ENCODE measurements at regions not wholly inside any gene's neighbourhood (a gene's known extent, or its start where the extent isn't known, plus 50 kb on each side); places are given as distances from the start of the nearest gene placed in this dataset.
"Not testable (repeated sequence)": the region's sequence is repeated elsewhere in the genome, so short reads cannot be mapped to it uniquely, and the experiment has no call there.

GRCh38 chr5:82436291-82436690 lies 158.1 kb upstream of the RPS23 start:
- H3K36me3 ChIP-seq, result no peaks in the 10 kb centered on the region
- 37 to 83% (median 65%) methylated on average over 2 of the region's 2 CpGs for WGBS, 5 donors
- H3K27ac ChIP-seq, result no peak overlapping the region
- no peaks in the 10 kb centered on the region for H3K27me3 ChIP-seq (replicated peaks in 1 of 7)
- intact Hi-C loops (cut with DNase I; ENCODE audit: low total_unique reads), result no loop called here
- no peak for TF ChIP-seq POLR2A (IDR thresholded peaks at IDR 0.05)
- no peak for TF ChIP-seq CTCF (IDR thresholded peaks at IDR 0.05 in 8 of 11, conservative IDR thresholded peaks at IDR 0.05 in 3 of 11)
- TF ChIP-seq POLR2AphosphoS5 (IDR thresholded peaks at IDR 0.05), result no peak
- H3K9me3 ChIP-seq, result no peaks in the 10 kb centered on the region
- H3K4me1 ChIP-seq, result no peaks in the 10 kb centered on the region
- no peak overlapping the region for H3K4me3 ChIP-seq
- no peak for DNase-seq

- H3K9me3 ChIP-seq; H3K27me3 ChIP-seq (replicated peaks in 1 of 7); H3K4me1 ChIP-seq; H3K4me3 ChIP-seq; H3K36me3 ChIP-seq; DNase-seq; H3K27ac ChIP-seq; intact Hi-C loops (cut with DNase I; ENCODE audit: low total_unique reads): not testable (repeated sequence)
- WGBS, 5 donors, result 85 to 94% (median 90%) methylated on average over 25 to 31 of the region's 35 CpGs
Measured at GRCh38 chr5:82434696-82435660, 156.8 kb upstream of the RPS23 start.

GRCh38 chr5:82426464-82427154 lies 148.5 kb upstream of the RPS23 start:
- TF ChIP-seq CTCF (IDR thresholded peaks at IDR 0.05 in 8 of 11, conservative IDR thresholded peaks at IDR 0.05 in 3 of 11) (no peak), POLR2AphosphoS5 (IDR thresholded peaks at IDR 0.05) (no peak), POLR2A (IDR thresholded peaks at IDR 0.05) (no peak)
- no peak overlapping the region for H3K4me3 ChIP-seq
- no peaks in the 10 kb centered on the region for H3K36me3 ChIP-seq
- WGBS, 5 donors, result 55 to 73% (median 65%) methylated on average over 4 of the region's 4 CpGs
- intact Hi-C loops (cut with DNase I; ENCODE audit: low total_unique reads), result no loop called here
- H3K27ac ChIP-seq, result peak overlapping the region in 1 of 8 donors; percentile 3
- no peaks in the 10 kb centered on the region for H3K27me3 ChIP-seq (replicated peaks in 1 of 7)
- H3K9me3 ChIP-seq, result no peaks in the 10 kb centered on the region
- DNase-seq, result no peak
- H3K4me1 ChIP-seq, result peaks cover 0 to 10% (median 0%) of the 10 kb centered on the region in 6 donors

- H3K4me1 ChIP-seq, result peaks cover 0 to 10% (median 0%) of the 10 kb centered on the region in 6 donors
- TF ChIP-seq POLR2AphosphoS5 (IDR thresholded peaks at IDR 0.05) (no peak), POLR2A (IDR thresholded peaks at IDR 0.05) (no peak), CTCF (IDR thresholded peaks at IDR 0.05 in 8 of 11, conservative IDR thresholded peaks at IDR 0.05 in 3 of 11) (no peak)
- WGBS, 5 donors, result 72 to 85% (median 79%) methylated on average over 3 of the region's 3 CpGs
- H3K4me3 ChIP-seq, result no peak overlapping the region
- H3K36me3 ChIP-seq, result no peaks in the 10 kb centered on the region
- no peak overlapping the region for H3K27ac ChIP-seq
- intact Hi-C loops (cut with DNase I; ENCODE audit: low total_unique reads), result no loop called here
- no peak for DNase-seq
- H3K9me3 ChIP-seq, result no peaks in the 10 kb centered on the region
- no peaks in the 10 kb centered on the region for H3K27me3 ChIP-seq (replicated peaks in 1 of 7)
Measured at GRCh38 chr5:82425591-82425990, 147.4 kb upstream of the RPS23 start.
